ENCODE measurements at regions not wholly inside any gene's neighbourhood (a gene's known extent, or its start where the extent isn't known, plus 50 kb on each side); places are given as distances from the start of the nearest gene placed in this dataset.
"Not testable (repeated sequence)": the region's sequence is repeated elsewhere in the genome, so short reads cannot be mapped to it uniquely, and the experiment has no call there.

DNA sequence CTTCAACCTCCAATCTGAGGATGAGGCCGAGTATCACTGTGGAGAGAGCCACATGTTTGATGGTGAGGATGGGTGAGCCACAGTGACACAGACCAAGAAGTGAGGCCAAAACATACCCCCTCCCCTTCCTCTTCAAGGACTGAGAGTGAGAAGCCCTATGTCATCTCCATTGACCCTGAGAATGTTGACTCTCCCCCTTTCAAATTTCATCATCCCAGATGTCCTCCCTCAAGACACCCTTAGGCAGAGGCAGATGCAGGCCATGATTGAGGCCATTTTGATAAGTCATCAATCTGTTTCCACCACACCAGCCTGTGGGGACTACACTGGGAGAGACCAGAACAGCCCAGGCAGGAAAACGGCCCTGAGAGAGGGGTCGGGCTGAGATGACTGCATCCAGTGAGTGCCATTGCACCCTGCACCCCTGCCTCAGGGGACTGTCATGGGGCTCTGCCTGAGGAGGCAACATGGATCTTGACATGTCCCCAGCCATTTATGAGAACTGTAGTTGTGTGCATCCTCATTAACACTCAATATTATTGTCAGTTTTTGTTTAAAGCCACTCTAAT is 84.2 kb upstream of the IGLL5 start:
- no peak for DNase-seq

DNA sequence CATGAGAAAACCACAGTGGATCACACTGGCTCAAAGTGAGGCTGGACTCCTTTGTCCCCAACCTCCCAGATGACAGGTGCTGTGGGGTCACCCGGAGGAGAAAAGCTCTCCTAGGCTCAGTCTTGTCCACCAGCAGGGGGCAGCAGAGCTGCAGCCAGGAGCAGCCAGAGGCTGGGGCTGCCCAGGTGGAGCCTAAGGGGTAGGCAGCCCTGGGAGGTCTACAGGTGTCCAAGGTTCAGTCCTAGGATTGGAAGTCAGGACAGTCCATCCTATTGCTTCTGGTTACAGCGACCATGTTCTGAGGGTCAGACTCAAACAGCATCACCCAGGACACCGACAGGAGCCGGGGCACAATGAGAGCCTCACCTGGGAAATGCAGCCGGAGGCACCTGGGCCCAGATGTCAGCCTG is 77.6 kb upstream of the IGLL5 start:
- DNase-seq, result no peak

GRCh38 chr22:22810471-22810870 is 77.1 kb upstream of the IGLL5 start:
- DNase-seq, result no peak

GRCh38 chr22:22811016-22812009 is 76.3 kb upstream of the IGLL5 start:
- DNase-seq, result no peak

DNA sequence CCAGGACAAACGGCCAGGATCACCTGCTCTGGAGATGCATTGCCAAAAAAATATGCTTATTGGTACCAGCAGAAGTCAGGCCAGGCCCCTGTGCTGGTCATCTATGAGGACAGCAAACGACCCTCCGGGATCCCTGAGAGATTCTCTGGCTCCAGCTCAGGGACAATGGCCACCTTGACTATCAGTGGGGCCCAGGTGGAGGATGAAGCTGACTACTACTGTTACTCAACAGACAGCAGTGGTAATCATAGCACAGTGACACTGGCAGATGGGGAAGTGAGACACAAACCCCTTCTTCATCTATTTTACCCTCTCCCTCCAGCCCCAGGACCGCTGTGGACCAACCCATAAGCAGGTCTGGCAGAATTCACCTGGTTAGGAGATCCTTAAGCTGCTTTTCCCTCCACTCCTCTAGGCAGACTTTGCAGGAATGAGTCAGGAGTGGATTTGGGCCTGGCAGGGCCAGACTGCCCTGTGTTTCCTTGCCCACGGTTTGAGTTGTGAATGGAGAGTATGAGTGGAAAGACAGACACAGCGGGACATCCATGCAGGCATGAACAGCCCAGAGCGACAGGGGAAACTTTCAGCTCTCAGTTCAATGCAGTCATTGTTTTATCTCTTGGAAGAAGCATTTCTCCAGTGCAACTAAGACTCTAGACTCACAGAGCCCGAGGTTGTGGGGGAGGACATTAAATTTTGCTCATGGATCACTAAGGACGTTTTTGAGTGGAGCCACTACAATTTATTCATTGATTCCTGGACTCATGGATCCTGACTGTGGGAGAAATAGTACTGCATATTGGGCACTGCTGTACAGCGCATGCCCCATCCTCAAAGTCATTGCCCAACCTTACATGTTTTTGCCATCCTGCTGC is 75.3 kb upstream of the IGLL5 start:
- DNase-seq, result no peak

GRCh38 chr22:22813126-22814075 is 74.2 kb upstream of the IGLL5 start:
- DNase-seq, result no peak

- no peak for DNase-seq
Observed at GRCh38 chr22:22814666-22815396, 72.8 kb upstream of the IGLL5 start.

GRCh38 chr22:22815397-22816170 is 72.0 kb upstream of the IGLL5 start:
- DNase-seq, result no peak

GRCh38 chr22:22816171-22816514 is 71.5 kb upstream of the IGLL5 start:
- no peak for DNase-seq

- no peak for DNase-seq
Observed at GRCh38 chr22:22816766-22817410, 70.7 kb upstream of the IGLL5 start.

DNA sequence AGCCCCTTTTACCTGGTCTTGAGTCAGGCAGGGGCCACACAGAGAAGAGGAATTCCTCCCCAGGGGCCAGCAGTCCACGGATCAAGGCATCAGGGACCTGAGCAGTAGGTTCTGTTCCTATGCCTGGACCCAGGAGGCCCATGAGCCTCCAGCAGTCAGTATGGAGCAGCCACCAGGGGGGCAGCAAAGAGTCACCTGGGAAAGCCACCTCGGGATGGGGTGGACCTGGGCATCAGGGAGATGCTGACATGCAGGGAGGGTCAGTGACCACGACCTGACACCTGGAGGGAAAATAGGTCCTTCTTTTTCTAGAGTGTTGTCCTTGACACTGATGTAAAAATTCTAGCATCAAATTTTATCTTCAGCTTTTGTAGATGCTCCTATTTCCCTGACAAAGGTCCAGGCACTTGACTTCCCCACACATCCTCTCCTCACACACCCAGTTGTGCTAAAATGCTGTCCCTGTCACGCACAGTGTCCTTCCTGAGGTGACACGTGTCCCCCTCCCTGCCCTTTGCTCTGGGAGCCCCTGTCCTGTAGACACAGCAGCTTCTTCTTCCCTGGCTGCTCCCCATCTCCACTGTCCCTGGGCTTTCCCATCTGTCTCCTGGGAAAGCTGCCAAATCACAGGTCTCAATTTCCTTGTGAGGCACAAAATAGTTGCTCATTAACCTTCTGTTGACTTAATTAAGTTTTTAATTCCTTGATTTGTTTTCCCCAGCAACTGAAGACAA is 70.0 kb upstream of the IGLL5 start:
- DNase-seq, result no peak

DNA sequence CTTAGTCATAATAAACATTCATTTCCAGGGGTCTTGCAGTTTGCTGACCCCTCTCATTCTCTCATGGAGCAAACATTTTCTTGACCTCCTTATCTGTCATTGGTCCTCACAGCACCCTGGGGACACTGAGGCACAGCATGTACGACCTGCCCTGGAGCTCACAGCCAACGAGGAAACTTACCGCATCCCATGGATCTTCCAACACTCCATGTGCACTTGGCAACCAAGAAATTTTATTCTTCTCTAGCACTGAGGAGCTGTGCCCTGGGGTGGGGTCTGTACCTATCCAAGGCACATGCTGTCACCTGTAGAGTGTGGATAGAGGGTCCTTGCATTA is 69.4 kb upstream of the IGLL5 start:
- DNase-seq, result no peak

DNA sequence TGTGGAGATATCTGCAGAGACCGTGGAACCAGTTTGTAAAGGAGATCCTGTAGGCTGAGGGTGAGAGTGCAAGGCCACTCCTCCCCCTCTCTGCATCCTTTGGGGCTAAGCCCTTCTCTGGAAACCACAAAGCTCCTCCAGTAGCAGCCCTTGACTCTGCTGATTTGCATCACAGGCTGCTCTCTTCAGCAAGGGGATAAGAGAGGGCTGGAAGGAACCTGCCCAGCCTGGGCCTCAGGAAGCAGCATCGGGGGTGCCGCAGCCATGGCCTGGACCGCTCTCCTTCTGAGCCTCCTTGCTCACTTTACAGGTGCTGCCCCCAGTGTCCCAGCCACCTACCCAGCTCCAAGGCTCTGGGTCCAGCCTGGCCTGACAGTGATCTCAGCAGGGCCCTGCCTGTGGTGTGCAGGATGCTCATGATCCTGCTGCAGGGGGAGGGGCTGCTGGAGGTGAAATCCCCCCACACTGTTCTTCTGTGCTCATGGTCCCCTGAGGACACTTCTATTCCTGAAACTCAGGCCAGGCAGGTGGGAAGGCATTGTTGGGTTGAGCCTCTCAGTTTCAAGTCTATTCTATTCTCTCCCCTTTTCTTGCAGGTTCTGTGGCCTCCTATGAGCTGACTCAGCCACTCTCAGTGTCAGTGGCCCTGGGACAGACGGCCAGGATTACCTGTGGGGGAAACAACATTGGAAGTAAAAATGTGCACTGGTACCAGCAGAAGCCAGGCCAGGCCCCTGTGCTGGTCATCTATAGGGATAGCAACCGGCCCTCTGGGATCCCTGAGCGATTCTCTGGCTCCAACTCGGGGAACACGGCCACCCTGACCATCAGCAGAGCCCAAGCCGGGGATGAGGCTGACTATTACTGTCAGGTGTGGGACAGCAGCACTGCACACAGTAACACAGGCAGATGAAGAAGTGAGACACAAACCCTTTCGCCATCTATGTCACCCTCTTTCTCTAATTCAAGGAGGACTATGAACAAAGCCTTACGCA is 68.5 kb upstream of the IGLL5 start:
- no peak for DNase-seq

GRCh38 chr22:22820076-22820475 is 67.5 kb upstream of the IGLL5 start:
- DNase-seq, result no peak

DNA sequence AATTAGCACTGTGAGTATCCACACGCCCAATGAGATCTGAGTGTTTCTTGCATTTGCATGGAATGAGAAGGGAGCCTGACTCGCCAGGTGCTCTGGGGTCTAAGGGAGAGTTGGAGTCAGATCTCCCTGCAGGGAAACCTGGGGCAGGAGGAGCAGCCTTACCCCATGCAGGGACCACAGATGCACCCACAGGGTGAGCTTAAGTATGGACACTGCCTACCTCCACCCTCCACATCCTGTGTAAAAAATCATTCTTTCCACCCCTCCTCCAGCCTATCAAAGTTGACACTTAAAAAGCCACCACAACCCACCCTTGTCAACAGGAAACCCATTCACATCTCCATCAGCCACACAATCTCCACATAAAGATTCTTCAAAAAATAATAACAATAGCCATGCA is 67.0 kb upstream of the IGLL5 start:
- no peak for DNase-seq

DNA sequence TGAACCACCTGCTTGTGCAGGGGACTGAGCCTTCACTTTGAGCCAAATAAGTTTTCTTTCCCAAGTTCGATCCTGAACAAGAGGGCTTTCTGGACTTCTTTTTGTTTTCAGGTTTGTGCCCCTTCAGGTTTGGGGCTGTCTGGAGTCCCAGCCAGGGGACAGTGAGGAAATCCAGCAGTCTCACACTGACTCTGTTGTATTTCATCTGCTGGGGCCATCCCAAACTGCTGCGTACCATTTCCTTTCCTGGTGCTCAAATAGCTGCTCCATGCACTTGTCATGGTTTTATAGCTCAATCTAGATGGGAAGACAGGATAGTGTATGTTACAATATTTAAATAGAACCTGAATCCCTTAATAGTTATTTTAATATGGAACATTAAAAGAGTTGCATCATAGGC is 66.3 kb upstream of the IGLL5 start:
- no peak for DNase-seq

DNA sequence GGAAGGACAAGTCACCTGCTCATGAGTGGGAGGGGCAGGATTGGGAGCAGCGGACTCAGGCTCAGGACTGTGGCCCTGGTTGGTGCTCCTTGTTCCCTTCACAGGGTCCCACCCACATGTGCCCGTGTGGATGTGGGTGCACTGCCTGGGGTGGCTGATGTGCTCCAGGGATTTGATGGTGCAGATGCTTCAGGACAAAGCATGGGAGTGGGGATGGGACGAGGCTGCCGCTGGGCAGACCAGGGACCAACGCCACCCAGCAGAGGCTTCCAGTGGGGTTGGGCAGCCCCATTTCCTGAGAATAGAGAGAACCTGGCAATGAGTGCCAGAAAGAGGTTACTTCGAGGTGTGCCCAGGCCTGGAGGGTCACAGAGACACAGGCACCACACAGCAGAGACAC is 65.5 kb upstream of the IGLL5 start:
- DNase-seq, result no peak

DNA sequence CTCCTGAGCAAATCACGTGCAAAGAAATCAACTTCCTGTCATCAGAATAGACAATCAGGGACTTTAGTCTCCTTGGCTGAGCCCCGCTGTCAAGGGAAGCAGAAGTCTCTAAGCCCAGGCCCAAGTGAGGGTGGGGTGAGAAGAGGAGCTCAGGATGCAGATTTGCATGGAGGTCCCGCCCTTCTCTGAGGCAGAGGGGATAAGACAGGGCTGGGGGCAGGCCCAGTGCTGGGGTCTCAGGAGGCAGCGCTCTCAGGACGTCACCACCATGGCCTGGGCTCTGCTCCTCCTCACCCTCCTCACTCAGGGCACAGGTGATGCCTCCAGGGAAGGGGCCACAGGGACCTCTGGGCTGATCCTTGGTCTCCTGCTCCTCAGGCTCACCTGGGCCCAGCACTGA is 65.1 kb upstream of the IGLL5 start:
- DNase-seq, result not testable (repeated sequence)

Measured in skin of body (tissue), 1 donor.